ENCODE measurements at regions not wholly inside any gene's neighbourhood (a gene's known extent, or its start where the extent isn't known, plus 50 kb on each side); places are given as distances from the start of the nearest gene placed in this dataset.
"Not testable (repeated sequence)": the region's sequence is repeated elsewhere in the genome, so short reads cannot be mapped to it uniquely, and the experiment has no call there.

GRCh38 chr12:131591136-131591535, 119.8 kb upstream of the SFSWAP start:
- DNase-seq (ENCODE audit: low spot score) (no peak), FAIRE-seq (no peak)

GRCh38 chr12:131591714-131592709, 118.9 kb upstream of the SFSWAP start:
- FAIRE-seq (no peak), DNase-seq (ENCODE audit: low spot score) (peak; percentile 50)

GRCh38 chr12:131592972-131593371, 117.9 kb upstream of the SFSWAP start:
- no peak for FAIRE-seq

DNA sequence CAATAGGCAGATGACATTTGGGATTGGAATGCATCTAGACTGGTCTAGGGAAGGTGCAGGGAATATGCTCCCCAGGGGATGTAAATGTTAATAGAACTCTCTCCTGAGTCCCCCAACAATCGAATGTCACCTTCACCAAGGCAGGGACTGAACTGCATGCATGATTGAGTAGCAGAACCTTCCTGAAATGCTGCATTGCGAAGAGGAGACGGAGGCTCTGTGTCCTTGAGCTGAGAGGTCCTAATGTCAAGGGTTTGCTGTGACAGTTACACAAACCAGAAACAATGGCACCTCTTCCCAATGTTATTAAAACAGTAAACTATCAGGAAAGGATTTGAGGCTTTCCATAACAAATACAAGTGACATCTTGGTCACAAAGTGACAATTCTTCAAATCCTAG, 117.5 kb upstream of the SFSWAP start:
- no peak for FAIRE-seq

More at GRCh38 chr12:131592972-131593371, 117.9 kb upstream of the SFSWAP start:
- no peak for DNase-seq (ENCODE audit: low spot score)

GRCh38 chr12:131596115-131596514, 114.8 kb upstream of the SFSWAP start:
- no peak for FAIRE-seq

More for the DNA sequence above, 117.5 kb upstream of the SFSWAP start:
- no peak for DNase-seq (ENCODE audit: low spot score)

GRCh38 chr12:131597333-131597732, 113.6 kb upstream of the SFSWAP start:
- no peak for FAIRE-seq
- DNase-seq (ENCODE audit: low spot score), result no peak

More at GRCh38 chr12:131596115-131596514, 114.8 kb upstream of the SFSWAP start:
- DNase-seq (ENCODE audit: low spot score), result no peak

DNA sequence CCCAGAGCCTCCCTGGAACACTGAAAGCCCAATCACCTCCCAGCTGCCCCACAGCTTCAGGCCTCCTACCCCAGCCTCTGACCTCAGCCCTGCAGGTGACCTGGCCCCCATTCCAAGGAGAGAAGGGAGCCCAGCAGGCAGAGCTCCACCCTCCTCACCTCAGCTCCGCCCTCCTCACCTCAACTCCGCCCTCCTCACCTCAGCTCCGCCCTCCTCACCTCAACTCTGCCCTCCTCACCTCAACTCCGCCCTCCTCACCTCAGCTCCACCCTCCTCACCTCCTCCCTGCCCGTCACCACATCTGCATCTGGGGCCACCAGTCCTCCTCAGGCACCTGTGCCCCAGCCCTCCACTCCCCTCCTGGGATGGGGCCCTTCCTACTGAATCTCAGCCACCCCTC, 112.2 kb upstream of the SFSWAP start:
- DNase-seq (ENCODE audit: low spot score) (no peak), FAIRE-seq (no peak)

- DNase-seq (ENCODE audit: low spot score) (no peak), FAIRE-seq (no peak)
Measured at GRCh38 chr12:131599190-131600159, 111.4 kb upstream of the SFSWAP start.

- FAIRE-seq, result no peak
- DNase-seq (ENCODE audit: low spot score), result no peak
Measured at GRCh38 chr12:131600160-131600532, 110.7 kb upstream of the SFSWAP start.

- not testable (repeated sequence) for FAIRE-seq; DNase-seq (ENCODE audit: low spot score)
Measured at GRCh38 chr12:131601499-131601898, 109.4 kb upstream of the SFSWAP start.

DNA sequence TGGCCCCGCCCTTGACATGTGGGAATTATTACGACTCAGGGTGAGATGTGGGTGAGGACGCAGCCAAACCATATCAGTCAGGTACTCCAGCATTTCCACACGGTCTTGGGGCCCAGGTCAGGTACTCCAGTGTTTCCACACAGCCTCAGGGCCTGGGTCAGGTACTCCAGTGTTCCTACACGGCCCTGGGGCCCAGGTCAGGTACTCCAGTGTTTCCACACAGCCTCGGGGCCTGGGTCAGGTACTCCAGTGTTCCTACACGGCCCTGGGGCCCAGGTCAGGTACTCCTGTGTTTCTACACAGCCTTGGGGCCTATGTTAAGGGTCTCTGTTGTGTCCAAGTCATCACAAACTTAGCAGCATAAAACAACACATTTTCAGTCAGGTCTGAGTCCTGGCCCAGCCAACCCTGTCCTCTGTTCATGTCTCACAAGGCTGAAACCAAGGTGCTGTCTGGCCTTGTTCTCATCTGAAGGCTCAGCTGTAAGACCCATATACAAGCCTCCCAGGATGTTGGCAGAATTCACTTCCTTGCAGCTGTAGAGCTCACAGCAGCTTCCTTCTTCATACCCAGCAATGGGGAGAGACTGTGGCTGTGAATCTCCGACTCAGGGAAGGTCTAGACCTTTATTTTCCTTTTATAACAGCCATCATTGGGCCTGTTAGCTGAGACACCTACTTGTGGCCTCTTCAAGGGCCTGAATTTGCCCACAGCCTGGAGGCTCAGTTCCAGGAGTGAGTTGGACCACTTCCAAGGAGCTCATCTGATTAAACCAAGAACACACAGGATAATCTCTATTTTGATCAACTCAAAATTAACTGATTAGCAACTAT, 107.6 kb upstream of the SFSWAP start:
- FAIRE-seq (no peak), DNase-seq (ENCODE audit: low spot score) (no peak)

DNA sequence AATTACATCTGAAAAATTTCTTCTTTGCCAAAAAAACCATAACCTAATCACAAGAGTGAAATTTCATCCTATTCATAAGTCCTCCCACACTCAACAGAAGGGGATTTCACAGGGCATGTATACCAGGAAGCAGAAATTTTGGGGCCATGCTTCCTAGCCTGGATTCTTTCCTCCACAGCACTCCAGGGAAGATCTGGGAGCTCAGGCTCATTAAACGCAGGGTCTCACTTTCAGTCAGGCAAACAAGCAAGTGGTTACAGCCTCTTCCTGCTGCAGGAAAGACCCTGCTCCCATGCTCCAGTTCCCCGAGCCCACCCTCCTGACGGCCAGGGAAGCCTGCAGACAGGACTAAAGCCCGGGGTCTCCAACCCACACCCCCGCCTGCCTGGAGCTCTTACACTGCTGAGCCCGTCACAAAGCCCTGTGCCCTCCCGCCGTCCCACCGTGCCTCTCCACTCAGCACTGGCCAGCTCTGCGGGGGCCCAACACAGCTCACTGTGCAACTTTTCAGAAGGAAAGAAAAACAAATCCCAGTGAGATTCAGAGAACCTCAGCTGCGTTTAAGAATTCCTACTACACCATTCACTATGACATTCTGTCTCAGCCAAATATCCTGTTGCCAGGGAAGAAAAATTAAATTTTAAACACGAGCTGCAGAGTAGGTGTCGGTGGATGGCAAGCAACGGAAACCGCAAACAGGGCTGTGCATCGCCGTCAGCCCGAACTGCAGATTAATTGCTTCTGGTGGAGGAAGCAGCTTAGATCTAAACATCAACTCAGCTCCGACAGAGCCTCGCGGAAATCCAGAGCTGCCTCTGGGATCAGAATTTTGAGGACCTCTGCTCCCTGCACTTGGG, 106.7 kb upstream of the SFSWAP start:
- no peak for FAIRE-seq
- no peak for DNase-seq (ENCODE audit: low spot score)

DNA sequence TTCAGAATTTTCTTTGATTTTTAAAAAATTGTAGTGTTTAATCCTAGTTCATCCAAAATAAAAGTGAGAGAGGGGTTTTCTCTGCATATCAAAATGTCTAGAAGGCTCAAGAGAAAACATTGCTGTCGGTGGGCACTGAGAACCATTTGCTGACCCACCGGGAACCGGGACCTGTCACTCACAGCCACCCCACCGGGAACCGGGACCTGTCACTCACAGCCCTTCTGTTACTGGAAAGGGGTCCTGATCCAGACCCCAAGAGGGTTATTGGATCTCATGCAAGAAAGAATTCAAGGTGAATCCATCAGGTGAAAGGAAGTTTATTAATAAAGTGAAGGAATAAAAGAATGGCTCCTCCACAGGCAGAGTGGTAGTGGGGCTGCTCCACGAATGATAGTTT, 106.0 kb upstream of the SFSWAP start:
- FAIRE-seq (no peak), DNase-seq (ENCODE audit: low spot score) (no peak)

DNA sequence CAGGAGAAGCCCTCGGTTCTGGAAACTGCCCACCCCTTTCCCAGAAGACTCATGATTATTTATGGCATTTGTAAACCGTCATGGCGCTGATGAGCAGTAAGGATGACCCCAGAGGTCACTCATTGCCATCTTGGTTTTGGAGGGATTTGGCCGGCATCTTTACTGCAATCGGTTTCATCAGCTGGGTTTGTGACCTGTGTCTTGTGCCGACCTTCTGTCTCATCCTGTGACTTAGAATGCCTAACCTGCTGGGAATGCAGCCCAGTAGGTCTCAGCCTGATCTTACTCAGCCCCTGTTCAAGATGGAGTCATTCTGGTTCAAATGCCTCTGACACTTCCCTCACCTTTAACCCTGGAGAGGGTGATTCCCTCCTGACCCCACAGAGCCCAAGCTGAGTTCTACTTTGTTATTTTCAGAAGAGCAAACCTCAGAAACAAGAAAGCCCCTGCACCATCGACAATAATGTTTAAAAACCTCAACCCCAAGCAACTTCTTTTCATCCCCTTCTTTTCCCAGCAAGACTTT, 105.5 kb upstream of the SFSWAP start:
- DNase-seq (ENCODE audit: low spot score), result no peak
- FAIRE-seq, result no peak

GRCh38 chr12:131606218-131606901, 104.5 kb upstream of the SFSWAP start:
- no peak for FAIRE-seq
- no peak for DNase-seq (ENCODE audit: low spot score)

- DNase-seq (ENCODE audit: low spot score), result no peak
- FAIRE-seq, result no peak
Measured at GRCh38 chr12:131607658-131608447, 103.0 kb upstream of the SFSWAP start.

DNA sequence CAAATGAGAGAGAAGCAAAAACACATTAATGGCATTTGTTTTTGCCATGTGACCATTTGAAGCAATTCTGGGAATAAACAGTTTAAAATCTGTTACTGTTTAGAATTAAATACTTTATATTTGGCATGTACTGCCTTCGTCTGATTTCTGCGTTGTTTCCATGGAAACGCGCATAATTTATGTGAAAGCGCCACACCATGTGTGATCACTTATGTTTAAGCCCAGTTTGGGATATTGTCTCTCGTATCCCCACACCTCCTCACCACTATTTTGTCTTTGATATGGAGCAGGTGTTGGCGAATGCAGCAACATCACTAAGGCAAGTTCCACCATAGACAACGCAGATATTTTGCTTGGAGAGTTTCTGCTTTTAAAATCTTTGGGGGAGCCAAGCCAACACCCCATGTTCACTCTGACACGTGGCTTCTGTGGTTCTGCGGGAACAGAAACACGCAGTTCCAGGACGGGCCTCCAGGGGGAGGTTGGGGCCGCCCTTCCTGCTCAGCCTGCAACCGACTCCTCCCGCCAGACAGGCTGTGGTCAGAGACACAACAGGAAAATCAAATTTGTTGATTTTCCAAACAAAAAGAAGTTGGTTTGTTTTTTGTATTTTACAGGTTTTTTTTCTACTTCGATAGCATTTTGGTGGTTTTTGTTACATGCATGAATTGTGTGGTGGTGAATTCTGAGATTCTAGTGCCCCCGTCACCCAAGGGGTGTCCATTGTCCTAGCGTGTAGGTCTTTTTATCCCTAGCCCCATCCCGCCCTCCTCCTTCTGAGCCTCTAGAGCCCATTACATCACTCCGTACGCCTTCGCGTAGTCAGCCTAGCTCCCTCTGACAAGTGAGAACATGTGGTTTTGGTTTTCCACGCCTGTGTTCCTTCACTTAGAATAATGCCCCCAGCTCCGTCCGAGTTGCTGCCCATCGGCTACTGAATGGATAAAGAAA, 101.9 kb upstream of the SFSWAP start:
- FAIRE-seq, result no peak
- DNase-seq (ENCODE audit: low spot score), result peak; percentile 63
